ENCODE measurements at regions not wholly inside any gene's neighbourhood (a gene's known extent, or its start where the extent isn't known, plus 50 kb on each side); places are given as distances from the start of the nearest gene placed in this dataset.

DNA sequence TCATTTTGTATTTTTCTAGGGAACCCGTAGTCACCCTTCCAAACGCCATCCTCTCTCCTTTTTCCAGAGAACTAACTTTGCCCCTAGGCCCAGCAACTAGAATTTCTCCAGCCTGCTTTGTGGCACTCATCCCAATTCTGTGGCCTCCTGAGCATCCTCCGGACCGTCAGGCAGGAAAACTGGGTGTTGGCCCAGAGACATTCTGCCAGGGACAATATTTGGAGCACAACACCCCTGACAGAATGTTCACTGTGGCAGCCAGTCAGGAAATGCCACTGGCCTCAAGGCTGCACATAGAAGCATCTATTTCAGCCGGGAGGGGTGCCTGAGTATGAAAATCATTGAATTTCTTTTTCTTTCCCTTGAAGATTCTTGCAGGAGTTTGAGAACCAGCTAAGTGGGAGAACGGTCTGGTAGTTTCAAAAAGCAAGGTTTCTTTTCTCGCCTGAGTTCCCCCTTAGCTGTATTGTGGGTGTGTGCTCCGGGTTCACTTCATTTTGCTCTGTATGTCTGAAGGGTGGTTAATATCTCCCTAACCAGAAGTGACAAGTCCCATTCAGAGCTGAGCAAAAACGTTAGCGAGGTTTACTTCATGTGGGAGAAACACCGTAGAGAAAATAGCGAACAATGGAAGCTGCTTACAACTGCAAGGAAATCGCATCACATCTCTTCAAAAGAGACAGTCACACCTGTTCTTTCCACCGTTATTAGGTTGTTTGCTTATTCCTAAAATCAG, 108.1 kb upstream of the TPM1 start:
- DNase-seq = no peak

DNA sequence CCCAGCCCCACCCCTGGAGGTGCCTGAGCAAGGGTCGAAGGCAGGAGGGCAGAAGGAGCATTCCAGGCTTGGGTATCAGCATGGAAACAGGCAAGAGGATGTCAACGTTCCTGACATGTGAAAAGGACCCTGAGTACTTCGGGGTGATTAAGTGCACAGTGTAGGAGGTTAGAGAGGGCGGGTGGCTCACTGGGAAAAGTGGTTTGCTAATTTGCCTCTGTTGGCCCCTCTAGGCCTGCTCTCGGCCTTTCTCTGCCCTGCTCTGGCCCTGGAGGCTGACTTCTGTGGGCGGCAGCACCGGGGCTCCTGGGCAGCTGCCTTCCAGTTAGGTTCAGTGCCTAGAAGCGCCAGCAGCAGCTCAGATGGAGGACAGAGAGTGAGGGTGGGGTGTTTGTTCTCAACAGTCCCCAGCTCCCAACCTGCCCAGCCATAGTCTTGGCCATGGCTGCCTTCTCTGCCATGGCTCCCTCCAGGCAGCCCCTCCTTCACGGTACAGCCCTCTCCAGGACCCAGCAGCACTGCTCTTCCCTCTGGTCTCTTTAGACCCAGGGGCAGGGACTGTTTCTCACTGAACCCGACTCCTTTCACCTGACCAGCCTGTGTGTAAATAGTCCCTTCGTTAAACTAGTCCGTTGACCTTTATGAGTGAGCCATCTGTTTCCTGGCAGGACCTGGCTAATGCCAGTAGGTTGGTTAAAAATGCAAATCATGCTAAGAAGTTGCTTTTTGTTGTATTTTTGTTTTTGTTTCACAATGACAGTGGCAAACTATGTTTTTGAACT, 107.1 kb upstream of the TPM1 start:
- DNase-seq = no peak

- no peak for DNase-seq
Observed at GRCh38 chr15:62938825-62939224, 103.7 kb upstream of the TPM1 start.

DNA sequence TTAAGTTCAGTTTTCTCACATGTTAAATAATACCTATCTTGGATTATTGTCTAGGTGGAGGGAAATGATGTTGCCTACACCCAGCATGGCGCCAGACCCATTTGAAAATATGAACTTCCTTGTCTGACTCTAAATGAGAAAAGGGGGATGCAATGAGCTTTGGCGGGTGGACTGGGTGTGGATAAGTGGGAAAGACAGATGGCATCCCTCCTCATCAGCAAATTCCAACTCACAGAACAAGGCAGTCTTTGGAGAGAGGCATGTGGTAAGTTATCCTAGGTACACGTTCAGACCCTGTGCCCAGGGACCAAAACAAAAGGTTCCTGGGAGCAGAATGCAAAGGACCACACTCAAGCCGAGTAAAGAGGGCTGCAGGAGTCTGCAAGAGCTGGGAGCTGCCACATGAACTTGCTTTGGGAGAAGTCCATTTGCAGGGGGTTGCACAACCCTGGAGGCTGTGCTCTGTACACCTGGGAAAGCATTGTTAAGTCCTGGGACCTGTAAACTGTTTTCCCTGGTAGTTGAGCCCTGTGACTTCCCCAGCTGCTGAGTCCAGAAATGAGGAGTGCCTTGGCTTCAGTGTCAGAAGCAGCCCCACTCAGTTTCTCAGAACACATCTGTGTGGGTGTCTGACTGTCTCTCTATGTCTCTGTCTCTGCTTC, 102.3 kb upstream of the TPM1 start:
- DNase-seq = no peak

- no peak for DNase-seq
Observed at GRCh38 chr15:62940755-62941361, 101.7 kb upstream of the TPM1 start.

GRCh38 chr15:62941699-62942098, 100.8 kb upstream of the TPM1 start:
- no peak for DNase-seq

GRCh38 chr15:62942428-62942827, 100.1 kb upstream of the TPM1 start:
- no peak for DNase-seq

GRCh38 chr15:62945063-62945462, 97.5 kb upstream of the TPM1 start:
- DNase-seq = no peak

DNA sequence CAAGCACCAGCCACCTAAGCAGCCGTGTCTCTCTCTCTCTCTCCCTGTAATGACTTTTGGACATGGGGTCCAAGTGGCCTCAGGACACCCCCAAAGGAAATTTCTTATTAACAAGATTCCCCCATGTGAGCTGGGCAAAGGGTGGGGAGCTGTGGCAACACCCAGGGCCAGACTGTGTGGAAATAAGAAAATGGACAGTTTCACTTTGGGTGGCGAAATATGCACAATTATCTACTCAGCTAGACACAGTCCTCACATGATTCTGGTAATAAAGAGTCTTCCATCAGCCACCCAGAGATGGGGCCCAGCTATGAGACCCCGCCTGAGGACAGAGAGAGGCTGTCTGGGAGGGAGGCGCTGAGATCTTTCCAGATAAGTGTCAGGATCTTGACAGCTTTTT, 96.8 kb upstream of the TPM1 start:
- no peak for DNase-seq

DNA sequence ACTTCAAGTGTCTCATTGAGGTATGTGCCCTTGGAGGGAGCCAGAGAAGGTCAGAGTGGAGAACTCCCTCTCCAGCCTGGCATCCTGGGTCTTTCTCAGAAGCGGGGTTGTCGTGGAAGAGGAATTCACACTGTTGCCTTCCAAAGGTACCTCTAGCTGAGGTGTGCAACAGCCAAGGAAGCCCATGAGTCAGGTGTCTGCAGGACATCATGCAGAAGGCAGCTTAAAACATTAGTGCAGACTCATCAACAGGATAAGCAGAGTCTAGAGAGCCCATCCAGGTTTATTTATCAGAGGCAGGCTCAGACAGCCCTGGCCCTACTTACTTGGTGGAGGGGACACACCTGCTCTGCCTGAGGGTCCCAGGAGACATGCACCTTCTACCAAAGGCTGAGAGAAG, 95.6 kb upstream of the TPM1 start:
- no peak for DNase-seq

DNA sequence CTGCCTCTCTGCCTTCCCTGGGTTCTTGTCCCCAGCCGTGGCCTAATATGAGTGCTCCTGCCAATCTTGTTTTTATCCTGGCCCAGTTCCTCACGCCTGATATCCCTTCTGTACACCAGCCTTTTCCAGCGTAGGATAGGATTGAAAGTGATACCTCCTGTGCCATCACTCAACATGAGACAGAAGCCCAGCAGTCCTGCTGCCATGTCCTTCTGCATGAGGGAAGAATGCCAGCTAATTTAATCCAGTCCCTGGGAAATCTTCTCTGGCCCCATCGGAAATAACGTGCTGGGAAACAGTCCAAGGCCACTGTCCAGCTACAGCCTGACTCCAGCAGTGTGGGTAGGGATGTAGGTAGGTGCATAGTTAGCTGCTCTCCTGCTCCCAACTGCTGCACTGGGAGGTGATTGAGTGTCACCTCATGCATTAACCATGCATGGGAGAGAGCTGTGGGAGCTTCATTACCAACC, 92.0 kb upstream of the TPM1 start:
- DNase-seq = no peak

DNA sequence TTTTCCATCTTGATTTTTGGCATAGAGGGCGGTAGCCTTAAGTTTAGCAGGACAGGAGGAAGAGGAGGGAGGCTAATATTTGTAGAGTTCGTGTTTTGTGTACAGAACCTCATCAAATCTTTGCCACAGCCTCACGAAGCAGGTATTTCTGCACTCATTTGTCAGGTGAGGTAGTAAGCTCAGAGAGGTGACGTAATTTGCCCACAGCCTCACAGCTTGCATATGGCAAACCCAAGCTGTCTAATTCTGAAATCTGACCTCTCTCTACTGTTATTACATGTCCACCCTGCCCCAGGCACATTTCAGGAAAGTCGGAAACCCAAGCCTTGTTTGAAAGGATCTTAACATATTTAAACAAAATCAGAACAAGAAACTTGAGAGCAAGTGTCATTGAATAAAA, 91.1 kb upstream of the TPM1 start:
- no peak for DNase-seq

DNA sequence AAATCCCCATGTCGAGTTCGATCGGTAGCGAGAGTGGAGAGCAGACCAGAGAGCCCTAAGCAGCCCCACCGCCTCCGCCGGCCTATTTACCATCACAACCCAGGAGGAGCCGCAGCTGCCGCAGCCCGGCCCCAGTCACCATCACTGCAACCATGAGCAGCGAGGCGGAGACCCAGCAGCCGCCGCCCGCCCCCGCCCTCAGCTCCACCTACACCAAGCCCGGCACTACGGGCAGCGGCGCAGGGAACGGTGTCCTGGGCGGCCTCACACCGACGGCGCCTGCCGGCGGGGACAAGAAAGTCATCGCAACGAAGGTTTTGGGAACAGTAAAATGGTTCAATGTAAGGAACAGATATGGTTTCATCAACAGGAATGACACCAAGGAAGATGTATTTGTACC, 89.5 kb upstream of the TPM1 start:
- no peak for DNase-seq

- no peak for DNase-seq
Observed at GRCh38 chr15:62953496-62954045, 89.0 kb upstream of the TPM1 start.

- no peak for DNase-seq
Observed at GRCh38 chr15:62957130-62957529, 85.4 kb upstream of the TPM1 start.

GRCh38 chr15:62958528-62959363, 83.8 kb upstream of the TPM1 start:
- DNase-seq = no peak

DNA sequence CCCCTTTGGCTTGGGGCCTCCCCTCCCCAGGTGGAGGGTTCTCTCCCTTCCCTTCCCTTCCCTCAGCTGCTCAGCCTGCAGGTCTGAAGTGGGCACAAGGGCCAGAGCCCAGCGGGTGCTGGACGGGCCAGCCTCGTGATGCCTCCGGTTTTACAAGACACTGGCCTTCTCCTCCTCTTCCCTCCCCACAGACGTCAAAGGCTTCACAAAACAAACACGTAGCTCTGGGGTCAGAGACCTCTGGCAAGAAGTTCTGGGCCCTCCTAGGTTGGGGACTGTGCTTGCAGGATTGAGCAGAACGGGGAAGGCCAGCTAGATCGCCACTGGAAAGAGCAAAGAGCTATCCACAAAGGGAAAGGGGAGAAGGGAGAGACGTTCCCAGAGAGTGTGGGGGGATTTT, 81.4 kb upstream of the TPM1 start:
- no peak for DNase-seq

DNA sequence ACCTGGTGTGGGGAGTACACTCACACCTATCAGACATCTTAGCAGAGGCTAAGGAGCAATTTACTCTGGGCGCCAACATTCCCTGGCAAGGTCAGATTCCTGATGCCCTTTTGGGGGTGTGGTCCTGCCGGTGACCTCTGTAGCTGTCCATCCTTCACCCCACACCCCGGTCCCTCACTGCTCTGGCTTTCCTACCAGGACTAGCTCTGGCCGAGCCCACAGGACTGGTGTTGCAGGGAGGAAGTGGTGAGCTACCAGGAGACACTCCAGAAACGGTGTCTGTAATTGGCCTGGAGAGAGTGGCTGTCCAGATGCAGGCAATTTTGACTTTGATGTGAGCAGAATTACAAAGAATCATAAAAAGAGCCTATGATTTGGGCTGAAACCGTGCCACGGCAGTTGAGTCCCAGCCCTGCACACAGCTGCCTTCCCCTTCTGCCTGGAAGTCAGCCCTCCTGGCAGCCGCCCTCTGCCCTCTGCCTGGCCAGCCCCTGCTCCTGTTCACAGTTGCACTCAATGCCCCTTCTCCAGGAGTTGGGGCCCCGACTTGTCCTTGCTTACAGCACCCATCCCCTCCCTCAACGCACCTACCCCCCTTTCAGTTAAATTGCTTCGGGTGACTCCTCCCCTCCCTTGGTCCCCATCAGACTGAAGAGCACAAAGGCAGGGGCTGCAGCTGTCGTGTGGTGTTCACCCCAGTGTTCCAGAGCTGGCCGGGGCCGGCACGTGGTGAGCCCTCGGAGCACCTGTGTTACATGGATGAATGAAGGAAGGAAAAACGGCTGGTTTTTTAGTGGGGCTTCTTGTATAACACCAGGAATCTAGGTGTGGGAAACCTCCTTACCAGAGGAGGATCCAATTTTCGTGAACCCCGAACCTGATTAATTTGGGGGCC, 80.2 kb upstream of the TPM1 start:
- DNase-seq = no peak

- no peak for DNase-seq
Observed at GRCh38 chr15:62964251-62964650, 78.3 kb upstream of the TPM1 start.

DNA sequence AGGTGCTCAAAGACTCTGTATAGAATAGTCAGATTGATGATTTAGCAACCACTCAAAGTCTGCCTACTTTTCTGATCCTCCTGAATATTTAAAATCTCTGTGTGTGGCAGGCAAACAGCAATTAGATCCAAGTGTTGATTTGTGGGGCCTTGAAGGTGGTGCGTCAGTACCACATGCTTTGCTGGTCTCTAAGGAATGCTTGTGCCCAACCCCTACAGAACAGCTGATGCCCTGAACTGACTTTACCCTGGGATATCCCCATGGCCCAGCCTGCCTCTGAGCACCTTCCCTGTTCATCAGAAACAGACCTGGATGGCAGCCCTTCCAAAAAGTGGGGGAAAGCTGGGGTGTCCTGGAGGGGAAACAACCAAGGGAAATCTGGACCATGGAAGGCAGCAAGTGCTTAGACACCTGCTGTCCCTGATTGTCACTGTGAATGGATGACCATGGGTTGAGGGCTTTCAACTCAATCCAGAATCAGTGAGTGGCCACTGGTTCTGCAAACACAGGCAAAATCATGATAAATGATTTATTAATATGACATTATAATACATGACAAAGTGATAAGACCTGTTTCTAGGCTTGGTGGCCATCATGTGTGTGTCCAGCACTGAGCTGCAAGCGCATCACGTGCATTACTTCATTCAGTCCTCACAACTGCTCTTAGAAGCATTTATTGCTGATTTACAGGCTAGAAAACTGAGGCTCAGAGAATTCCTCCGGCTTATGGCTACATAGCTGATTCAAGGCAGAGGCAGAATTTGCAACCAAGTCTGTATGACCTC, 76.1 kb upstream of the TPM1 start:
- DNase-seq = no peak

Measured in NCI-H2081 (cell line).